Osteoblast (primary cell): ENCODE measurements at regions not wholly inside any gene's neighbourhood (a gene's known extent, or its start where the extent isn't known, plus 50 kb on each side); places are given as distances from the start of the nearest gene placed in this dataset.
A peak's percentile ranks its signal among the peaks of the same experiment; 100 is the strongest.
"Not testable (repeated sequence)": the region's sequence is repeated elsewhere in the genome, so short reads cannot be mapped to it uniquely, and the experiment has no call there.

ENCODE experiments used
- DNase-seq: peaks from one replicate; pipeline ENCODE4 v3.0.0; 2011; ENCODE audit warnings: low spot score, mixed read lengths; ENCODE audit not compliant: insufficient read length; ENCODE audit errors: missing footprints
- H2AFZ ChIP-seq: 2 replicates; pipeline ENCODE4 v1.6.0; 2011; ENCODE audit warnings: mild to moderate bottlenecking, low read length
- H3K27ac ChIP-seq: 2 replicates; pipeline ENCODE4 v1.5.1; 2011; ENCODE audit warnings: mild to moderate bottlenecking, low read depth, low read length, moderate library complexity
- H3K27me3 ChIP-seq: 2 replicates; pipeline ENCODE4 v1.6.0; 2012; ENCODE audit warnings: mild to moderate bottlenecking, control low read depth, inconsistent platforms, low read length, moderate library complexity; ENCODE audit not compliant: insufficient read depth
- H3K36me3 ChIP-seq: 2 replicates; pipeline ENCODE4 v1.5.1; 2011; ENCODE audit warnings: mild to moderate bottlenecking, low read length, control low read depth, moderate library complexity; ENCODE audit not compliant: insufficient read depth
- H3K4me1 ChIP-seq: 2 replicates; pipeline ENCODE4 v1.5.1; 2011; ENCODE audit warnings: mild to moderate bottlenecking, low read length, control low read depth, moderate library complexity; ENCODE audit not compliant: insufficient read depth
- H3K4me2 ChIP-seq: 2 replicates; pipeline ENCODE4 v1.6.0; 2011; ENCODE audit warnings: mild to moderate bottlenecking, low read length; ENCODE audit not compliant: insufficient read depth
- H3K4me3 ChIP-seq: fragments of 200-600 bp; sonication (generic); 3 replicates; pipeline ENCODE4 v1.5.1; 2012; ENCODE audit warnings: mild to moderate bottlenecking, low read length, inconsistent platforms; ENCODE audit not compliant: insufficient read depth
- H3K79me2 ChIP-seq: 2 replicates; pipeline ENCODE4 v1.6.0; 2012; ENCODE audit warnings: mild to moderate bottlenecking, low read length, control low read depth, inconsistent platforms; ENCODE audit not compliant: insufficient read depth
- H3K9me3 ChIP-seq: 2 replicates; pipeline ENCODE4 v1.5.1; 2011; ENCODE audit warnings: low read depth, low read length, control low read depth
- H4K20me1 ChIP-seq: 2 replicates; pipeline ENCODE4 v1.6.0; 2012; ENCODE audit warnings: mild to moderate bottlenecking, low read length, control low read depth; ENCODE audit not compliant: insufficient read depth
- TF ChIP-seq, protein P1 (sequence below): IDR thresholded peaks from 2 replicates; pipeline ENCODE4 v1.5.1; 2011; ENCODE audit warnings: mild to moderate bottlenecking, low read depth, low read length, moderate library complexity; ENCODE audit errors: extremely low read depth

DNA sequence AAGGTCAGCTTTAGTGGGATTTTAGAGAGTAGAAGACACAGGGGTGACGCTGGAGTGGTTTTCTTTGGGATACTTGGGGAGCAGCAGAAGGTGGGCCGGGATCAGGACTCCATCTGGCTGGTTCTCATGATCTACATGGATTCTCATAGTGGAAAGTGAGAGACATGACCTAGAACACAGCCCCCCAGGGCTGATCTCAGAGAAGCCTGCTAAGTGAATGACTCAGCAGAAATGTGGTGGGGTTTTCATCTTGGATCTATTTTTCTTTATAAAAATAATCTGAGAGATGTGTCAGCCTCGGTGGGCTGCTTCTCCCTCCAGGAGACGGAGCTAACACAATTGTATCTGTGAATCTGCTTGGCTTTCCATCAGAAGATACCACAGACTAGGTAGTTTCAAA lies 484.4 kb downstream of the TMEM121 start:
- no peaks in the 10 kb centered on the region for H3K79me2 ChIP-seq
- TF ChIP-seq, protein P1, sequence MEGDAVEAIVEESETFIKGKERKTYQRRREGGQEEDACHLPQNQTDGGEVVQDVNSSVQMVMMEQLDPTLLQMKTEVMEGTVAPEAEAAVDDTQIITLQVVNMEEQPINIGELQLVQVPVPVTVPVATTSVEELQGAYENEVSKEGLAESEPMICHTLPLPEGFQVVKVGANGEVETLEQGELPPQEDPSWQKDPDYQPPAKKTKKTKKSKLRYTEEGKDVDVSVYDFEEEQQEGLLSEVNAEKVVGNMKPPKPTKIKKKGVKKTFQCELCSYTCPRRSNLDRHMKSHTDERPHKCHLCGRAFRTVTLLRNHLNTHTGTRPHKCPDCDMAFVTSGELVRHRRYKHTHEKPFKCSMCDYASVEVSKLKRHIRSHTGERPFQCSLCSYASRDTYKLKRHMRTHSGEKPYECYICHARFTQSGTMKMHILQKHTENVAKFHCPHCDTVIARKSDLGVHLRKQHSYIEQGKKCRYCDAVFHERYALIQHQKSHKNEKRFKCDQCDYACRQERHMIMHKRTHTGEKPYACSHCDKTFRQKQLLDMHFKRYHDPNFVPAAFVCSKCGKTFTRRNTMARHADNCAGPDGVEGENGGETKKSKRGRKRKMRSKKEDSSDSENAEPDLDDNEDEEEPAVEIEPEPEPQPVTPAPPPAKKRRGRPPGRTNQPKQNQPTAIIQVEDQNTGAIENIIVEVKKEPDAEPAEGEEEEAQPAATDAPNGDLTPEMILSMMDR = no peak

DNA sequence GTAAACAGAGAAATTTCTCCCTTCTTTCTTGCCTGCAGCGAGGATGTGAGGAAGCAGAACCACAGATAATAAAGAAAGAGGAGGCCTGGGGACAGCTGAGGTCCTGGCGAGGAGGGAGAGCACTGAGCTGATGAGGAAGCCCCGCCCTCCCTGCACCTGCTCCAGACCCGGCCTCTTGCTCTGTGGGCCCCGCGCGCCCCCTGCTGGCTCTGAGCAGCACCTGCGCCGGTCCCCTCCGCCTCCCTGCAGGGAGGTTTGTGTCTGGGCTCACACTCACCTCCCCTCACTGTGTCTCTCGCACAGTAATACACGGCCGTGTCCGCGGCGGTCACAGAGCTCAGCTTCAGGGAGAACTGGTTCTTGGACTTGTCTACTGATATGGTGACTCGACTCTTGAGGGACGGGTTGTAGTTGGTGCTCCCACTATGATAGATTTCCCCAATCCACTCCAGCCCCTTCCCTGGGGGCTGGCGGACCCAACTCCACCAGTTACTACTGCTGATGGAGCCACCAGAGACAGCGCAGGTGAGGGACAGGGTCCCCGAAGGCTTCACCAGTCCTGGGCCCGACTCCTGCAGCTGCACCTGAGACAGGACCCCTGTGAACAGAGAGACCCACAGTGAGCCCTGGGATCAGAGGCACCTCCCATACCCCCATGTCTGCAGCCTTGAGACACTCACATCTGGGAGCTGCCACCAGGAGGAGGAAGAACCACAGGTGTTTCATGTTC lies 485.4 kb downstream of the TMEM121 start:
- not testable (repeated sequence) for H3K4me1 ChIP-seq, H3K79me2 ChIP-seq, H3K27me3 ChIP-seq, H3K4me2 ChIP-seq, H3K9me3 ChIP-seq, H4K20me1 ChIP-seq, H3K27ac ChIP-seq, H3K4me3 ChIP-seq, H3K36me3 ChIP-seq, H2AFZ ChIP-seq
- TF ChIP-seq, protein P1 = peak; percentile 47
- DNase-seq = peak; percentile 60

More for the DNA sequence above, 484.4 kb downstream of the TMEM121 start:
- Histone ChIP-seq H3K27me3 (peaks cover 4% of the 10 kb centered on the region), H3K4me1 (no peaks in the 10 kb centered on the region), H3K36me3 (no peaks in the 10 kb centered on the region), H2AFZ (no peak overlapping the region), H3K4me2 (no peak overlapping the region), H3K27ac (no peak overlapping the region), H4K20me1 (no peaks in the 10 kb centered on the region), H3K9me3 (no peaks in the 10 kb centered on the region), H3K4me3 (no peak overlapping the region)
- no peak for DNase-seq

DNA sequence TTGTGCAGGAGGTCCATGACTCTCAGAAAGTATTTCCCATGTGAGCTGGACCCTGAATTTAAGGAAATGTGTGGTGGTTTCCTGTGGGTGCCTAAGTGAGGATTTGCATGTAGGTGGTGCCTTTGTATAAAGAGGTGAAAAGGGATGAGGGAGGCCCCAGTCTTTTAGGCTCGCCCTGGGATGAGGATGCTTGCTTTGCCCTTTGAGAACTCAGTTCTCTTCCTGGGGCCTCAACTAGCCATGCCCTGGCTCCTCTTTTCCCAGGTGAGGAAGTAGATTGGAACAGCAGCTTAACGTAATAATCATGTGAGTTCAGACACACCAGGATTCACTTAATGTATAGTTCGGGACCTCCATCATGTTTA lies 486.0 kb downstream of the TMEM121 start:
- not testable (repeated sequence) for H3K4me3 ChIP-seq, H3K4me2 ChIP-seq, H3K9me3 ChIP-seq, DNase-seq, H4K20me1 ChIP-seq, H3K4me1 ChIP-seq, H3K27ac ChIP-seq, H3K27me3 ChIP-seq, H2AFZ ChIP-seq, H3K36me3 ChIP-seq, H3K79me2 ChIP-seq

DNA sequence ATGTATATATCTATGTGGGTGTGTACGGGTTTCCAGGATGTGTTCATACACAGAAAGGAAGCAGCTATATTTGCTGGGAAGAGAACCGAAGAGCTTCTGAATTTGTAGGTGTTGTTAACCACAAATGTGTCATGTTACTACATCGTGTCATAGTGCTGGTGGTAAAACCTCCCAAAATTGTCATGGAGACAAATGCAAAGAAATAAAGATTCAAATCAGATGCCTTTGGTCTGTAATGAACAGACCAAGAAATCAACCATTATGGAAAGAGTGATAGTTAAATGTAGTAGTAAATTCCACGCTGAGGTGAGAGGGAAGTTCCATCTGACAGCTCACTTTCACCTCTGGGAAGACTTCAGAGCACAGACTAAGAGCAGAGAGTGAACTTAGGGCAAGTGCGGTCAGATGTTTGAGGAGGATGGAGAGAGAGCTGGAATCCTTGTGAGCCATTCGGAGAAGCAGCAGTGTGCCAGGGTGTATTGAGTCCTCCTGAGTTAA lies 487.5 kb downstream of the TMEM121 start:
- H3K9me3 ChIP-seq = no peaks in the 10 kb centered on the region
- H3K79me2 ChIP-seq = no peaks in the 10 kb centered on the region
- H3K4me2 ChIP-seq = no peak overlapping the region
- no peak overlapping the region for H3K4me3 ChIP-seq
- TF ChIP-seq, protein P1 = no peak
- H3K4me1 ChIP-seq = no peaks in the 10 kb centered on the region
- no peak overlapping the region for H2AFZ ChIP-seq
- no peaks in the 10 kb centered on the region for H4K20me1 ChIP-seq
- no peak for DNase-seq
- peaks cover 4% of the 10 kb centered on the region for H3K27me3 ChIP-seq
- H3K36me3 ChIP-seq = no peaks in the 10 kb centered on the region
- H3K27ac ChIP-seq = no peak overlapping the region

DNA sequence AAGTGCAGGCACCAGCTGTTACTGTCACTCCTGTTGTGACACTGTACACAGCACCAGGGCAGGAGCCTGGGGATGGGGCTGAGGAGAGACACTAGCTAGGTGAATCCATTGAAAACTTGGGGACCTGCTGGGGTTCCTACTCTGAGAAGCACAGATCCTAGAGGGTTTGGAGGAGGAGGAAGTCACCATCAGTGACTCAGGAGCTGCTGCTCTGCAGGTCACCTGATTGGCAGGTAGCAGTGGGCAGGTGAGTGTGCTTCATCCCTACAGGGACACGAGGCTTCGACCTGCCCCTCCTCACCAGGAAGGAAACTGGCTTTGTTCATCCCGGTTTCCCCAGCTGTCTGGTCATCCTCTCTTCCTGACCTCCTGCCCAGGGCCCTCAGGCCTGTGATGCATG lies 491.6 kb downstream of the TMEM121 start:
- not testable (repeated sequence) for DNase-seq, H2AFZ ChIP-seq, H4K20me1 ChIP-seq, H3K4me1 ChIP-seq, H3K4me3 ChIP-seq, H3K79me2 ChIP-seq, H3K27me3 ChIP-seq, H3K27ac ChIP-seq, H3K9me3 ChIP-seq, H3K4me2 ChIP-seq, H3K36me3 ChIP-seq
